Natural killer cell (primary cell): ENCODE measurements at regions not wholly inside any gene's neighbourhood (a gene's known extent, or its start where the extent isn't known, plus 50 kb on each side); places are given as distances from the start of the nearest gene placed in this dataset.

Experiments
- ATAC-seq, 3 donors: fragments of 150-1000 bp in 2 of 3; fragments of 200-7000 bp in 1 of 3; cut with Tn5 transposase; 1 replicate in 1 of 3; 2 replicates in 2 of 3; pipeline ENCODE4 v1.10.0; 2021; ENCODE audit warnings: mild to moderate bottlenecking in 2 of 3, moderate library complexity in 2 of 3
- DNase-seq, 2 donors: peaks; one replicate each; pipeline versions ENCODE4 v3.0.0 to v3.0.0-alpha.2; 2013 to 2021; ENCODE audit warnings: mixed read lengths in 1 of 2
- H3K27ac ChIP-seq: one replicate; pipeline ENCODE4 v1.5.1; 2013; ENCODE audit warnings: mild to moderate bottlenecking, low read length
- H3K27me3 ChIP-seq: one replicate; pipeline ENCODE4 v1.6.1; 2013; ENCODE audit warnings: low read length; ENCODE audit not compliant: control insufficient read depth, insufficient read depth
- H3K36me3 ChIP-seq: one replicate; pipeline ENCODE4 v1.6.1; 2013; ENCODE audit warnings: low read length; ENCODE audit not compliant: control insufficient read depth, insufficient read depth
- H3K4me1 ChIP-seq: one replicate; pipeline ENCODE4 v1.6.1; 2013; ENCODE audit warnings: low read length; ENCODE audit not compliant: control insufficient read depth, insufficient read depth
- H3K4me3 ChIP-seq: one replicate; pipeline ENCODE4 v1.5.1; 2013; ENCODE audit warnings: low read length
- H3K9me3 ChIP-seq: one replicate; pipeline ENCODE4 v1.6.1; 2013; ENCODE audit warnings: low read length; ENCODE audit not compliant: control insufficient read depth, insufficient read depth
- H3K27ac Mint-ChIP-seq, 2 donors: one replicate each; pipeline ENCODE4 v1.8.0; 2022; ENCODE audit warnings: mild to moderate bottlenecking in 2 of 2, mixed read lengths in 2 of 2, moderate library complexity in 1 of 2
- H3K27me3 Mint-ChIP-seq, 2 donors: one replicate each; pipeline ENCODE4 v1.8.0; 2022; ENCODE audit warnings: low read depth in 2 of 2, mixed read lengths in 2 of 2
- H3K36me3 Mint-ChIP-seq: one replicate; pipeline ENCODE4 v1.8.0; 2022; ENCODE audit warnings: mixed read lengths
- H3K4me1 Mint-ChIP-seq, 2 donors: one replicate each; pipeline ENCODE4 v1.8.0; 2022; ENCODE audit warnings: mixed read lengths in 2 of 2
- H3K4me3 Mint-ChIP-seq: one replicate; pipeline ENCODE4 v1.8.0; 2022; ENCODE audit warnings: mild to moderate bottlenecking, moderate library complexity, mixed read lengths
- H3K9me3 Mint-ChIP-seq, 2 donors: one replicate each; pipeline ENCODE4 v1.8.0; 2022; ENCODE audit warnings: mixed read lengths in 2 of 2
- CTCF ChIP-seq: fragments of 200-600 bp; IDR thresholded peaks from one replicate; pipeline ENCODE4 v1.8.0; 2022; ENCODE audit warnings: antibody characterized with exemption
- WGBS: methylation state at CpG from one replicate; pipeline ENCODE4 v1.1.7; 2013; ENCODE audit warnings: missing lambda C conversion rate; ENCODE audit not compliant: insufficient coverage; 5-methylcytosine and 5-hydroxymethylcytosine counted together
- intact Hi-C: fragments of 100-400 bp; cut with micrococcal nuclease; formaldehyde crosslinking; loops from one replicate; pipeline ENCODE4 v1.14.2; 2022

- Histone ChIP-seq H3K9me3 (no peaks in the 10 kb centered on the region), H3K27me3 (no peaks in the 10 kb centered on the region), H3K36me3 (no peaks in the 10 kb centered on the region), H3K27ac (no peak overlapping the region), H3K4me3 (no peak overlapping the region), H3K4me1 (no peaks in the 10 kb centered on the region)
- DNase-seq (no peak), ATAC-seq (no peak)
- H3K36me3 Mint-ChIP-seq = no peaks in the 10 kb centered on the region
- H3K4me3 Mint-ChIP-seq = no peak overlapping the region
- TF ChIP-seq CTCF = no peak
- intact Hi-C loops = no loop called here
- no peaks in the 10 kb centered on the region for H3K27me3 Mint-ChIP-seq
- 70% methylated on average over 2 of the region's 2 CpGs for WGBS
- no peaks in the 10 kb centered on the region for H3K4me1 Mint-ChIP-seq
- no peak overlapping the region for H3K27ac Mint-ChIP-seq
- peaks cover 4 to 12% of the 10 kb centered on the region in 2 donors for H3K9me3 Mint-ChIP-seq
Observed at GRCh38 chr5:52481851-52482250, 305.9 kb upstream of the ITGA1 start.

GRCh38 chr5:52491071-52491787, 296.5 kb upstream of the ITGA1 start:
- Histone ChIP-seq H3K4me1 (no peaks in the 10 kb centered on the region), H3K4me3 (no peak overlapping the region), H3K27ac (no peak overlapping the region), H3K36me3 (no peaks in the 10 kb centered on the region), H3K27me3 (no peaks in the 10 kb centered on the region), H3K9me3 (no peaks in the 10 kb centered on the region)
- no peak overlapping the region for H3K4me3 Mint-ChIP-seq
- H3K27ac Mint-ChIP-seq = no peak overlapping the region
- no peak for DNase-seq
- ATAC-seq = no peak
- intact Hi-C loops = no loop called here
- no peaks in the 10 kb centered on the region for H3K27me3 Mint-ChIP-seq
- no peaks in the 10 kb centered on the region for H3K36me3 Mint-ChIP-seq
- 91% methylated on average over 4 of the region's 4 CpGs for WGBS
- H3K4me1 Mint-ChIP-seq = no peaks in the 10 kb centered on the region
- no peaks in the 10 kb centered on the region for H3K9me3 Mint-ChIP-seq
- no peak for TF ChIP-seq CTCF

GRCh38 chr5:52491818-52492217, 295.9 kb upstream of the ITGA1 start:
- Mint-ChIP-seq H3K36me3 (no peaks in the 10 kb centered on the region), H3K27ac (no peak overlapping the region), H3K9me3 (peaks cover 0 to 2% of the 10 kb centered on the region in 2 donors), H3K4me3 (no peak overlapping the region), H3K27me3 (no peaks in the 10 kb centered on the region), H3K4me1 (no peaks in the 10 kb centered on the region)
- Histone ChIP-seq H3K9me3 (no peaks in the 10 kb centered on the region), H3K27me3 (no peaks in the 10 kb centered on the region), H3K4me1 (no peaks in the 10 kb centered on the region), H3K27ac (no peak overlapping the region), H3K4me3 (no peak overlapping the region), H3K36me3 (no peaks in the 10 kb centered on the region)
- ATAC-seq (no peak), DNase-seq (no peak)
- intact Hi-C loops = no loop called here
- no peak for TF ChIP-seq CTCF

GRCh38 chr5:52497133-52497693, 290.5 kb upstream of the ITGA1 start:
- Mint-ChIP-seq H3K4me3 (no peak overlapping the region), H3K4me1 (no peaks in the 10 kb centered on the region), H3K36me3 (peaks cover 8% of the 10 kb centered on the region), H3K27ac (no peak overlapping the region), H3K9me3 (peaks cover 2 to 7% of the 10 kb centered on the region in 2 donors), H3K27me3 (no peaks in the 10 kb centered on the region)
- 71% methylated on average over 3 of the region's 4 CpGs for WGBS
- DNase-seq = no peak
- ATAC-seq = no peak
- intact Hi-C loops = no loop called here
- TF ChIP-seq CTCF = no peak
- no peaks in the 10 kb centered on the region for H3K36me3 ChIP-seq
- no peaks in the 10 kb centered on the region for H3K4me1 ChIP-seq
- H3K27me3 ChIP-seq = no peaks in the 10 kb centered on the region
- H3K4me3 ChIP-seq = no peak overlapping the region
- H3K9me3 ChIP-seq = no peaks in the 10 kb centered on the region
- H3K27ac ChIP-seq = no peak overlapping the region
